SK-MEL-5 (cell line): ENCODE measurements at regions not wholly inside any gene's neighbourhood (a gene's known extent, or its start where the extent isn't known, plus 50 kb on each side); places are given as distances from the start of the nearest gene placed in this dataset.

Experiments used
- DNase-seq: peaks from one replicate; pipeline ENCODE4 v3.0.0-alpha.2; 2016; ENCODE audit warnings: low read depth, low spot score
- in situ Hi-C: cut with HindIII; loops from 2 replicates; pipeline ENCODE4 v1.10.0; 2016; ENCODE audit warnings: low sequenced_read_pairs, high pct_unique_total_duplicates, low pct_unique_long_range_greater_than_20kb

GRCh38 chr6:100944644-100945043 is 63.5 kb upstream of the ASCC3 start:
- DNase-seq: no peak
- in situ Hi-C loops: no loop called here

GRCh38 chr6:100946021-100946540 is 65.0 kb upstream of the ASCC3 start:
- no peak for DNase-seq
- in situ Hi-C loops: no loop called here

- in situ Hi-C loops: no loop called here
Observed at GRCh38 chr6:100946711-100947110, 65.6 kb upstream of the ASCC3 start.

GRCh38 chr6:100948381-100949133 is 67.4 kb upstream of the ASCC3 start:
- in situ Hi-C loops: no loop called here
- DNase-seq: no peak

More at GRCh38 chr6:100946711-100947110, 65.6 kb upstream of the ASCC3 start:
- DNase-seq: no peak

GRCh38 chr6:100952006-100952405 is 70.9 kb upstream of the ASCC3 start:
- no peak for DNase-seq
- in situ Hi-C loops: no loop called here

- in situ Hi-C loops: no loop called here
- no peak for DNase-seq
Observed at GRCh38 chr6:100959280-100959679, 78.2 kb upstream of the ASCC3 start.

- in situ Hi-C loops: no loop called here
- DNase-seq: no peak
Observed at GRCh38 chr6:100962466-100962865, 81.3 kb upstream of the ASCC3 start.

- in situ Hi-C loops: no loop called here
- no peak for DNase-seq
Observed at GRCh38 chr6:100965067-100965466, 83.9 kb upstream of the ASCC3 start.

GRCh38 chr6:100968949-100969348 is 87.8 kb upstream of the ASCC3 start:
- peak; percentile 54 for DNase-seq
- in situ Hi-C loops: no loop called here

GRCh38 chr6:100979267-100979666 is 98.1 kb upstream of the ASCC3 start:
- in situ Hi-C loops: no loop called here
- no peak for DNase-seq

- no peak for DNase-seq
- in situ Hi-C loops: no loop called here
Observed at GRCh38 chr6:100980949-100981348, 99.8 kb upstream of the ASCC3 start.

GRCh38 chr6:100986921-100987320 is 105.8 kb upstream of the ASCC3 start:
- no peak for DNase-seq
- in situ Hi-C loops: no loop called here

- DNase-seq: no peak
- in situ Hi-C loops: no loop called here
Observed at GRCh38 chr6:100987556-100987955, 106.4 kb upstream of the ASCC3 start.

GRCh38 chr6:100988391-100988984 is 107.4 kb upstream of the ASCC3 start:
- no peak for DNase-seq
- in situ Hi-C loops: no loop called here

- DNase-seq: no peak
Observed at GRCh38 chr6:100990070-100990469, 108.9 kb upstream of the ASCC3 start.

GRCh38 chr6:100996409-100996808 is 115.3 kb upstream of the ASCC3 start:
- DNase-seq: no peak
- in situ Hi-C loops: no loop called here

More at GRCh38 chr6:100990070-100990469, 108.9 kb upstream of the ASCC3 start:
- in situ Hi-C loops: no loop called here

- in situ Hi-C loops: no loop called here
- no peak for DNase-seq
Observed at GRCh38 chr6:100998111-100998510, 117.0 kb upstream of the ASCC3 start.

- in situ Hi-C loops: no loop called here
Observed at GRCh38 chr6:100999034-100999597, 118.0 kb upstream of the ASCC3 start.

GRCh38 chr6:101000341-101000740 is 119.2 kb upstream of the ASCC3 start:
- no peak for DNase-seq
- in situ Hi-C loops: no loop called here

More at GRCh38 chr6:100999034-100999597, 118.0 kb upstream of the ASCC3 start:
- DNase-seq: no peak
